Tibial nerve (tissue), 4 donors: ENCODE measurements at regions not wholly inside any gene's neighbourhood (a gene's known extent, or its start where the extent isn't known, plus 50 kb on each side); places are given as distances from the start of the nearest gene placed in this dataset.

Experiments
- DNase-seq, 2 donors: peaks; one replicate each; pipeline ENCODE4 v3.0.0-alpha.2; 2019; ENCODE audit warnings: low spot score in 2 of 2
- H3K27ac ChIP-seq, 4 donors: fragments of 200-600 bp; sonication (generic) in 3 of 4; one replicate each; pipeline ENCODE4 v1.5.1; 2017 to 2019; ENCODE audit warnings: mild to moderate bottlenecking in 1 of 4
- H3K27me3 ChIP-seq, 2 donors: fragments of 200-600 bp; sonication (generic) in 1 of 2; one replicate each; pipeline versions ENCODE4 v1.5.1 to v1.6.0; 2017 to 2019
- H3K36me3 ChIP-seq, 3 donors: fragments of 200-600 bp; sonication (generic); one replicate each; pipeline ENCODE4 v1.5.1; 2018 to 2019
- H3K4me1 ChIP-seq, 4 donors: fragments of 200-600 bp; sonication (generic) in 3 of 4; one replicate each; pipeline ENCODE4 v1.5.1; 2017 to 2019
- H3K4me3 ChIP-seq, 4 donors: fragments of 200-600 bp; sonication (generic) in 3 of 4; one replicate each; pipeline ENCODE4 v1.5.1; 2017 to 2019; ENCODE audit warnings: mild to moderate bottlenecking in 1 of 4, moderate library complexity in 1 of 4
- H3K9me3 ChIP-seq, 4 donors: fragments of 200-600 bp; sonication (generic) in 3 of 4; one replicate each; pipeline ENCODE4 v1.5.1; 2017 to 2019
- CTCF ChIP-seq, 5 experiments: fragments of 200-600 bp in 3 of 5; fragments of 450-650 bp in 2 of 5; sonication (generic) in 3 of 5; IDR thresholded peaks; one replicate each; pipeline ENCODE4 v1.5.1; 2016 to 2019; ENCODE audit warnings: antibody characterized with exemption in 5 of 5, mild to moderate bottlenecking in 3 of 5, moderate library complexity in 2 of 5
- EP300 ChIP-seq, 2 donors: sonication (generic); formaldehyde crosslinking; IDR thresholded peaks; one replicate each; pipeline ENCODE4 v1.6.1; 2017; ENCODE audit warnings: antibody characterized with exemption in 2 of 2, mild to moderate bottlenecking in 1 of 2
- POLR2A ChIP-seq, 2 donors: fragments of 450-650 bp; IDR thresholded peaks; one replicate each; pipeline ENCODE4 v1.6.1; 2017; ENCODE audit warnings: antibody characterized with exemption in 2 of 2, mild to moderate bottlenecking in 2 of 2, moderate library complexity in 2 of 2
- WGBS, 2 donors: methylation state at CpG; one replicate each; pipeline ENCODE4 v1.1.5; 2018; 5-methylcytosine and 5-hydroxymethylcytosine counted together

GRCh38 chr7:35446091-35446490 is 192.2 kb upstream of the TBX20 start:
- H3K9me3 ChIP-seq = no peaks in the 10 kb centered on the region
- H3K27me3 ChIP-seq = no peaks in the 10 kb centered on the region
- WGBS, 2 donors = 60 to 68% methylated on average over 6 of the region's 6 CpGs
- no peak for DNase-seq
- no peaks in the 10 kb centered on the region for H3K4me1 ChIP-seq
- TF ChIP-seq CTCF (IDR thresholded peaks at IDR 0.05) (no peak), EP300 (IDR thresholded peaks at IDR 0.05) (no peak), POLR2A (IDR thresholded peaks at IDR 0.05) (no peak)
- no peak overlapping the region for H3K27ac ChIP-seq
- H3K4me3 ChIP-seq = no peak overlapping the region
- H3K36me3 ChIP-seq = no peaks in the 10 kb centered on the region

- H3K9me3 ChIP-seq = no peaks in the 10 kb centered on the region
- DNase-seq = no peak
- H3K4me1 ChIP-seq = no peaks in the 10 kb centered on the region
- no peak overlapping the region for H3K4me3 ChIP-seq
- H3K36me3 ChIP-seq = no peaks in the 10 kb centered on the region
- TF ChIP-seq EP300 (IDR thresholded peaks at IDR 0.05) (no peak), POLR2A (IDR thresholded peaks at IDR 0.05) (no peak), CTCF (IDR thresholded peaks at IDR 0.05) (no peak)
- no peaks in the 10 kb centered on the region for H3K27me3 ChIP-seq
- 67 to 69% methylated on average over 2 of the region's 2 CpGs for WGBS, 2 donors
- H3K27ac ChIP-seq = no peak overlapping the region
Observed at GRCh38 chr7:35437619-35438275, 183.8 kb upstream of the TBX20 start.

- H3K27ac ChIP-seq = no peak overlapping the region
- no peaks in the 10 kb centered on the region for H3K9me3 ChIP-seq
- WGBS, 2 donors = 67 to 84% methylated on average over 5 of the region's 5 CpGs
- no peaks in the 10 kb centered on the region for H3K36me3 ChIP-seq
- H3K27me3 ChIP-seq = no peaks in the 10 kb centered on the region
- no peak for TF ChIP-seq EP300 (IDR thresholded peaks at IDR 0.05)
- no peak for TF ChIP-seq CTCF (IDR thresholded peaks at IDR 0.05)
- no peak for TF ChIP-seq POLR2A (IDR thresholded peaks at IDR 0.05)
- H3K4me1 ChIP-seq = no peaks in the 10 kb centered on the region
- H3K4me3 ChIP-seq = no peak overlapping the region
- no peak for DNase-seq
Observed at GRCh38 chr7:35436452-35436851, 182.6 kb upstream of the TBX20 start.

GRCh38 chr7:35430547-35431153 is 176.8 kb upstream of the TBX20 start:
- 59 to 76% methylated on average over 5 to 7 of the region's 7 CpGs for WGBS, 2 donors
- Histone ChIP-seq H3K4me3 (no peak overlapping the region), H3K4me1 (no peaks in the 10 kb centered on the region), H3K27ac (no peak overlapping the region), H3K36me3 (no peaks in the 10 kb centered on the region), H3K27me3 (no peaks in the 10 kb centered on the region), H3K9me3 (peaks cover 0 to 15% (median 0%) of the 10 kb centered on the region in 4 donors)
- no peak for DNase-seq
- TF ChIP-seq EP300 (IDR thresholded peaks at IDR 0.05) (no peak), CTCF (IDR thresholded peaks at IDR 0.05) (no peak), POLR2A (IDR thresholded peaks at IDR 0.05) (no peak)

GRCh38 chr7:35424869-35425495 is 171.1 kb upstream of the TBX20 start:
- Histone ChIP-seq H3K9me3 (peaks cover 0 to 14% (median 0%) of the 10 kb centered on the region in 4 donors), H3K4me3 (no peak overlapping the region), H3K4me1 (peaks cover 0 to 7% (median 0%) of the 10 kb centered on the region in 4 donors), H3K27me3 (no peaks in the 10 kb centered on the region), H3K27ac (no peak overlapping the region), H3K36me3 (no peaks in the 10 kb centered on the region)
- WGBS, 2 donors = 49 to 54% methylated on average over 4 of the region's 4 CpGs
- TF ChIP-seq POLR2A (IDR thresholded peaks at IDR 0.05) (no peak), CTCF (IDR thresholded peaks at IDR 0.05) (peak; percentile 40 to 53 (median 43))
- peak; percentile 21 to 47 for DNase-seq
